GM23248 (cell line): ENCODE measurements at regions not wholly inside any gene's neighbourhood (a gene's known extent, or its start where the extent isn't known, plus 50 kb on each side); places are given as distances from the start of the nearest gene placed in this dataset.

ENCODE experiments used
- EZH2 ChIP-seq: fragments of 200-600 bp; sonication (generic); IDR thresholded peaks from 2 replicates; pipeline ENCODE4 v1.6.1; 2018; ENCODE audit warnings: antibody characterized with exemption, mild to moderate bottlenecking; ENCODE audit not compliant: insufficient read depth, poor library complexity, severe bottlenecking
- EZH2phosphoT487 ChIP-seq: fragments of 200-600 bp; sonication (generic); IDR thresholded peaks from 2 replicates; pipeline ENCODE4 v1.6.1; 2018; ENCODE audit warnings: antibody characterized with exemption, moderate library complexity, mild to moderate bottlenecking, low read depth; ENCODE audit not compliant: insufficient read depth

- TF ChIP-seq EZH2 (no peak), EZH2phosphoT487 (no peak)
Observed at GRCh38 chr5:66361070-66361469, 217.0 kb downstream of the SREK1 start.
